ENCODE measurements at regions not wholly inside any gene's neighbourhood (a gene's known extent, or its start where the extent isn't known, plus 50 kb on each side); places are given as distances from the start of the nearest gene placed in this dataset.

- no peaks in the 10 kb centered on the region for H3K4me1 ChIP-seq
- H3K9ac ChIP-seq: no peak overlapping the region
- H3K36me3 ChIP-seq (ENCODE audit: control insufficient read depth, insufficient read depth, low read length): no peaks in the 10 kb centered on the region
- no peak overlapping the region for H3K4me3 ChIP-seq (ENCODE audit: low read depth, low read length)
- no peak for TF ChIP-seq CTCF (IDR thresholded peaks at IDR 0.05)
- H3K27me3 ChIP-seq (ENCODE audit: control insufficient read depth, insufficient read depth, low read length): no peaks in the 10 kb centered on the region
- H3K27ac ChIP-seq: no peak overlapping the region
- H2AFZ ChIP-seq: no peak overlapping the region
- no peaks in the 10 kb centered on the region for H3K79me2 ChIP-seq
- H3K4me2 ChIP-seq (ENCODE audit: low read length): no peak overlapping the region
- no peaks in the 10 kb centered on the region for H3K9me3 ChIP-seq (ENCODE audit: control insufficient read depth, low read length)
Observed at GRCh38 chr22:27132400-27132799, 475.0 kb downstream of the MIAT start.

GRCh38 chr22:27133019-27133431, 475.6 kb downstream of the MIAT start:
- H2AFZ ChIP-seq: no peak overlapping the region
- no peak overlapping the region for H3K27ac ChIP-seq
- no peaks in the 10 kb centered on the region for H3K79me2 ChIP-seq
- no peak overlapping the region for H3K4me3 ChIP-seq (ENCODE audit: low read depth, low read length)
- no peaks in the 10 kb centered on the region for H3K27me3 ChIP-seq (ENCODE audit: control insufficient read depth, insufficient read depth, low read length)
- no peaks in the 10 kb centered on the region for H3K36me3 ChIP-seq (ENCODE audit: control insufficient read depth, insufficient read depth, low read length)
- H3K9me3 ChIP-seq (ENCODE audit: control insufficient read depth, low read length): no peaks in the 10 kb centered on the region
- H3K9ac ChIP-seq: no peak overlapping the region
- H3K4me1 ChIP-seq: no peaks in the 10 kb centered on the region
- no peak for TF ChIP-seq CTCF (IDR thresholded peaks at IDR 0.05)
- no peak overlapping the region for H3K4me2 ChIP-seq (ENCODE audit: low read length)

GRCh38 chr22:27133681-27134314, 476.4 kb downstream of the MIAT start:
- Histone ChIP-seq H3K9me3 (ENCODE audit: control insufficient read depth, low read length) (no peaks in the 10 kb centered on the region), H3K4me2 (ENCODE audit: low read length) (no peak overlapping the region), H3K36me3 (ENCODE audit: control insufficient read depth, insufficient read depth, low read length) (no peaks in the 10 kb centered on the region), H2AFZ (no peak overlapping the region), H3K27ac (no peak overlapping the region), H3K4me1 (no peaks in the 10 kb centered on the region), H3K4me3 (ENCODE audit: low read depth, low read length) (no peak overlapping the region), H3K27me3 (ENCODE audit: control insufficient read depth, insufficient read depth, low read length) (no peaks in the 10 kb centered on the region), H3K9ac (no peak overlapping the region), H3K79me2 (no peaks in the 10 kb centered on the region)
- no peak for TF ChIP-seq CTCF (IDR thresholded peaks at IDR 0.05)

GRCh38 chr22:27134315-27134701, 476.9 kb downstream of the MIAT start:
- no peak overlapping the region for H2AFZ ChIP-seq
- TF ChIP-seq CTCF (IDR thresholded peaks at IDR 0.05): no peak
- H3K9me3 ChIP-seq (ENCODE audit: control insufficient read depth, low read length): no peaks in the 10 kb centered on the region
- H3K9ac ChIP-seq: no peak overlapping the region
- H3K4me1 ChIP-seq: no peaks in the 10 kb centered on the region
- H3K27ac ChIP-seq: no peak overlapping the region
- no peak overlapping the region for H3K4me2 ChIP-seq (ENCODE audit: low read length)
- no peaks in the 10 kb centered on the region for H3K36me3 ChIP-seq (ENCODE audit: control insufficient read depth, insufficient read depth, low read length)
- no peaks in the 10 kb centered on the region for H3K27me3 ChIP-seq (ENCODE audit: control insufficient read depth, insufficient read depth, low read length)
- H3K4me3 ChIP-seq (ENCODE audit: low read depth, low read length): no peak overlapping the region
- H3K79me2 ChIP-seq: no peaks in the 10 kb centered on the region
